HEK293T (cell line): ENCODE measurements at regions not wholly inside any gene's neighbourhood (a gene's known extent, or its start where the extent isn't known, plus 50 kb on each side); places are given as distances from the start of the nearest gene placed in this dataset.

Source experiments
- ARNT ChIP-seq: fragments of 450-650 bp; IDR thresholded peaks from 2 replicates; pipeline ENCODE4 v1.6.1; 2017; ENCODE audit warnings: mild to moderate bottlenecking
- BHLHE40 ChIP-seq: fragments of 450-650 bp; IDR thresholded peaks from 2 replicates; pipeline ENCODE4 v1.6.1; 2016; ENCODE audit warnings: mild to moderate bottlenecking, moderate library complexity, borderline replicate concordance
- CTBP1 ChIP-seq: fragments of 450-650 bp; IDR thresholded peaks from 2 replicates; pipeline ENCODE4 v1.6.1; 2016; ENCODE audit warnings: borderline replicate concordance
- ELF4 ChIP-seq: fragments of 450-650 bp; IDR thresholded peaks from 2 replicates; pipeline ENCODE4 v1.6.1; 2017; ENCODE audit warnings: antibody characterized with exemption
- FOXA1 ChIP-seq: fragments of 450-650 bp; IDR thresholded peaks from 2 replicates; pipeline ENCODE4 v1.6.1; 2016; ENCODE audit warnings: mild to moderate bottlenecking
- FOXK2 ChIP-seq: fragments of 450-650 bp; IDR thresholded peaks from 2 replicates; pipeline ENCODE4 v1.6.1; 2016; ENCODE audit warnings: mild to moderate bottlenecking
- FOXM1 ChIP-seq: fragments of 450-650 bp; IDR thresholded peaks from 2 replicates; pipeline ENCODE4 v1.6.1; 2017; ENCODE audit warnings: mild to moderate bottlenecking, borderline replicate concordance
- L3MBTL2 ChIP-seq: fragments of 450-650 bp; conservative IDR thresholded peaks from 2 replicates; pipeline ENCODE4 v1.6.1; 2016; ENCODE audit warnings: mild to moderate bottlenecking
- LEF1 ChIP-seq: fragments of 450-650 bp; IDR thresholded peaks from 2 replicates; pipeline ENCODE4 v1.6.1; 2017; ENCODE audit warnings: mild to moderate bottlenecking, borderline replicate concordance
- NFRKB ChIP-seq: fragments of 450-650 bp; IDR thresholded peaks from 2 replicates; pipeline ENCODE4 v1.6.1; 2016; ENCODE audit warnings: mild to moderate bottlenecking, moderate library complexity
- SP1 ChIP-seq: fragments of 450-650 bp; IDR thresholded peaks from 2 replicates; pipeline ENCODE4 v1.6.1; 2017
- SUZ12 ChIP-seq: fragments of 450-650 bp; IDR thresholded peaks from 2 replicates; pipeline ENCODE4 v1.6.1; 2016; ENCODE audit warnings: mild to moderate bottlenecking
- TARDBP ChIP-seq: fragments of 450-650 bp; IDR thresholded peaks from 2 replicates; pipeline ENCODE4 v1.6.1; 2016
- ZNF384 ChIP-seq: fragments of 450-650 bp; IDR thresholded peaks from 2 replicates; pipeline ENCODE4 v1.6.1; 2016

GRCh38 chr1:187641015-187641414, 812.3 kb downstream of the PLA2G4A start:
- TF ChIP-seq FOXM1, result no peak
- TF ChIP-seq ARNT, result no peak
- TF ChIP-seq TARDBP, result no peak
- TF ChIP-seq CTBP1, result no peak
- TF ChIP-seq SUZ12, result no peak
- TF ChIP-seq FOXA1, result no peak
- TF ChIP-seq SP1, result no peak
- no peak for TF ChIP-seq ELF4
- no peak for TF ChIP-seq FOXK2
- no peak for TF ChIP-seq LEF1
- TF ChIP-seq NFRKB, result no peak
- no peak for TF ChIP-seq BHLHE40
- TF ChIP-seq ZNF384, result no peak
- TF ChIP-seq L3MBTL2, result no peak
